Mucosa of rectum (tissue), 2 donors: ENCODE measurements at regions not wholly inside any gene's neighbourhood (a gene's known extent, or its start where the extent isn't known, plus 50 kb on each side); places are given as distances from the start of the nearest gene placed in this dataset.

Source experiments
- H3K27ac ChIP-seq, 2 donors: one replicate each; pipeline ENCODE4 v1.7.0; 2013; ENCODE audit warnings: inconsistent platforms in 2 of 2, low read depth in 2 of 2, low read length in 2 of 2
- H3K27me3 ChIP-seq, 2 donors: one replicate each; pipeline ENCODE4 v1.7.0; 2013; ENCODE audit warnings: low read length in 2 of 2; ENCODE audit not compliant: control insufficient read depth in 2 of 2, insufficient read depth in 2 of 2
- H3K36me3 ChIP-seq, 2 donors: one replicate each; pipeline ENCODE4 v1.7.0; 2013; ENCODE audit warnings: low read length in 2 of 2; ENCODE audit not compliant: control insufficient read depth in 2 of 2, insufficient read depth in 2 of 2
- H3K4me1 ChIP-seq, 2 donors: one replicate each; pipeline ENCODE4 v1.7.0; 2013; ENCODE audit warnings: low read length in 2 of 2, mild to moderate bottlenecking in 1 of 2; ENCODE audit not compliant: control insufficient read depth in 2 of 2, insufficient read depth in 2 of 2
- H3K4me3 ChIP-seq, 2 donors: one replicate each; pipeline ENCODE4 v1.7.0; 2013; ENCODE audit warnings: low read length in 2 of 2
- H3K9ac ChIP-seq, 2 donors: one replicate each; pipeline ENCODE4 v1.7.0; 2013; ENCODE audit warnings: low read length in 2 of 2, low read depth in 1 of 2, mild to moderate bottlenecking in 1 of 2
- H3K9me3 ChIP-seq, 2 donors: one replicate each; pipeline ENCODE4 v1.7.0; 2013; ENCODE audit warnings: low read length in 2 of 2; ENCODE audit not compliant: control insufficient read depth in 2 of 2
- donor health status: healthy.
- donor health status: Normal muscosa, but diverticular disease.

- H3K4me3 ChIP-seq: no peak overlapping the region
- no peaks in the 10 kb centered on the region for H3K9me3 ChIP-seq
- peaks cover 0 to 6% of the 10 kb centered on the region in 2 donors for H3K36me3 ChIP-seq
- H3K27me3 ChIP-seq: no peaks in the 10 kb centered on the region
- H3K9ac ChIP-seq: no peak overlapping the region
- H3K4me1 ChIP-seq: peaks cover 14 to 17% of the 10 kb centered on the region in 2 donors
- H3K27ac ChIP-seq: no peak overlapping the region
Observed at GRCh38 chr17:77417575-77417974, 276.8 kb downstream of the SEC14L1 start.

GRCh38 chr17:77418609-77419008 lies 277.8 kb downstream of the SEC14L1 start:
- Histone ChIP-seq H3K27me3 (no peaks in the 10 kb centered on the region), H3K9me3 (no peaks in the 10 kb centered on the region), H3K27ac (no peak overlapping the region), H3K4me1 (peaks cover 14 to 17% of the 10 kb centered on the region in 2 donors), H3K4me3 (no peak overlapping the region), H3K9ac (no peak overlapping the region), H3K36me3 (peaks cover 0 to 5% of the 10 kb centered on the region in 2 donors)

GRCh38 chr17:77419095-77419494 lies 278.3 kb downstream of the SEC14L1 start:
- Histone ChIP-seq H3K27ac (no peak overlapping the region), H3K4me3 (no peak overlapping the region), H3K4me1 (peaks cover 16 to 18% of the 10 kb centered on the region in 2 donors), H3K27me3 (no peaks in the 10 kb centered on the region), H3K9me3 (no peaks in the 10 kb centered on the region), H3K9ac (no peak overlapping the region), H3K36me3 (peaks cover 0 to 5% of the 10 kb centered on the region in 2 donors)

- Histone ChIP-seq H3K9me3 (no peaks in the 10 kb centered on the region), H3K4me1 (peaks cover 20 to 22% of the 10 kb centered on the region in 2 donors)
Observed at GRCh38 chr17:77419547-77420094, 278.9 kb downstream of the SEC14L1 start.

GRCh38 chr17:77420095-77420803 lies 279.5 kb downstream of the SEC14L1 start:
- H3K27ac ChIP-seq: peak overlapping the region in 1 of 2 donors; percentile 63
- peaks cover 20 to 26% of the 10 kb centered on the region in 2 donors for H3K4me1 ChIP-seq
- peaks cover 0 to 5% of the 10 kb centered on the region in 2 donors for H3K36me3 ChIP-seq
- peak overlapping the region in 1 of 2 donors; percentile 24 for H3K9ac ChIP-seq
- H3K27me3 ChIP-seq: no peaks in the 10 kb centered on the region
- H3K4me3 ChIP-seq: no peak overlapping the region
- no peaks in the 10 kb centered on the region for H3K9me3 ChIP-seq

More at GRCh38 chr17:77419547-77420094, 278.9 kb downstream of the SEC14L1 start:
- H3K27me3 ChIP-seq: no peaks in the 10 kb centered on the region
- no peak overlapping the region for H3K9ac ChIP-seq
- H3K36me3 ChIP-seq: peaks cover 0 to 5% of the 10 kb centered on the region in 2 donors
- no peak overlapping the region for H3K27ac ChIP-seq
- H3K4me3 ChIP-seq: no peak overlapping the region

- Histone ChIP-seq H3K4me3 (no peak overlapping the region), H3K27me3 (no peaks in the 10 kb centered on the region), H3K9ac (no peak overlapping the region), H3K4me1 (peaks cover 23 to 33% of the 10 kb centered on the region in 2 donors), H3K27ac (peak overlapping the region in 1 of 2 donors; percentile 63), H3K9me3 (no peaks in the 10 kb centered on the region), H3K36me3 (peaks cover 0 to 5% of the 10 kb centered on the region in 2 donors)
Observed at GRCh38 chr17:77420804-77421629, 280.2 kb downstream of the SEC14L1 start.

- Histone ChIP-seq H3K9ac (no peak overlapping the region), H3K27ac (peak overlapping the region in 1 of 2 donors; percentile 63), H3K36me3 (peaks cover 0 to 5% of the 10 kb centered on the region in 2 donors), H3K9me3 (no peaks in the 10 kb centered on the region), H3K4me3 (no peak overlapping the region), H3K27me3 (no peaks in the 10 kb centered on the region), H3K4me1 (peaks cover 29 to 38% of the 10 kb centered on the region in 2 donors)
Observed at GRCh38 chr17:77421630-77421972, 280.8 kb downstream of the SEC14L1 start.

- Histone ChIP-seq H3K27me3 (no peaks in the 10 kb centered on the region), H3K4me1 (peaks cover 35 to 45% of the 10 kb centered on the region in 2 donors), H3K4me3 (no peak overlapping the region), H3K9me3 (no peaks in the 10 kb centered on the region), H3K36me3 (peaks cover 0 to 5% of the 10 kb centered on the region in 2 donors), H3K27ac (peak overlapping the region in 1 of 2 donors; percentile 4), H3K9ac (no peak overlapping the region)
Observed at GRCh38 chr17:77422104-77422747, 281.5 kb downstream of the SEC14L1 start.

- H3K9ac ChIP-seq: no peak overlapping the region
- H3K27ac ChIP-seq: peak overlapping the region in 1 of 2 donors; percentile 66
- no peaks in the 10 kb centered on the region for H3K27me3 ChIP-seq
- H3K4me1 ChIP-seq: peaks cover 40 to 49% of the 10 kb centered on the region in 2 donors
- H3K36me3 ChIP-seq: peaks cover 0 to 3% of the 10 kb centered on the region in 2 donors
- H3K9me3 ChIP-seq: no peaks in the 10 kb centered on the region
- no peak overlapping the region for H3K4me3 ChIP-seq
Observed at GRCh38 chr17:77422748-77423113, 282.0 kb downstream of the SEC14L1 start.
